ENCODE measurements at regions not wholly inside any gene's neighbourhood (a gene's known extent, or its start where the extent isn't known, plus 50 kb on each side); places are given as distances from the start of the nearest gene placed in this dataset.

- DNase-seq (ENCODE audit: low spot score) (no peak), ATAC-seq (no peak)
- Mint-ChIP-seq H3K27ac (no peak overlapping the region), H3K27me3 (ENCODE audit: insufficient read depth, low read depth, poor library complexity) (peaks cover 3% of the 10 kb centered on the region), H3K4me1 (peaks cover 6% of the 10 kb centered on the region; the same call in 1 of the 3 replicates), H3K4me3 (no peak overlapping the region), H3K9me3 (no peaks in the 10 kb centered on the region), H3K36me3 (ENCODE audit: low read depth) (no peaks in the 10 kb centered on the region)
- H3K4me1 ChIP-seq (ENCODE audit: insufficient read depth): peaks cover 3% of the 10 kb centered on the region
- TF ChIP-seq ETS1 (IDR thresholded peaks at IDR 0.05) (no peak), CTCF (conservative IDR thresholded peaks at IDR 0.05; ENCODE audit: low read depth in 2 of 2) (no peak)
- no peak overlapping the region for H3K4me3 ChIP-seq
- peaks cover 8% of the 10 kb centered on the region; the same call in 1 of the 2 replicates for H4K20me1 ChIP-seq (replicated peaks; ENCODE audit: insufficient read depth)
- H3K27me3 ChIP-seq (ENCODE audit: insufficient read depth): no peaks in the 10 kb centered on the region
- no peaks in the 10 kb centered on the region for H3F3A ChIP-seq (replicated peaks; ENCODE audit: low read depth)
- no peak overlapping the region for H2AFZ ChIP-seq
- H3K36me3 ChIP-seq (ENCODE audit: insufficient read depth): no peaks in the 10 kb centered on the region
- no peak overlapping the region for H3K4me2 ChIP-seq
- H3K79me2 ChIP-seq (replicated peaks; ENCODE audit: insufficient read depth): no peaks in the 10 kb centered on the region
- H3K9me2 ChIP-seq (ENCODE audit: insufficient read depth): 0 out of 2 replicates have a peak, but pooled peaks cover 2% of the 10 kb centered on the region
- no peak overlapping the region for H3K27ac ChIP-seq (ENCODE audit: low read depth)
Measured at GRCh38 chr12:111209811-111210210, 159.1 kb downstream of the PHETA1 start.

GRCh38 chr12:111207761-111208160 lies 161.1 kb downstream of the PHETA1 start:
- Histone ChIP-seq H3F3A (replicated peaks; ENCODE audit: low read depth) (no peaks in the 10 kb centered on the region), H3K27me3 (ENCODE audit: insufficient read depth) (no peaks in the 10 kb centered on the region), H3K27ac (ENCODE audit: low read depth) (no peak overlapping the region), H2AFZ (no peak overlapping the region), H3K4me2 (no peak overlapping the region), H3K9me2 (ENCODE audit: insufficient read depth) (0 out of 2 replicates have a peak, but pooled peaks cover 2% of the 10 kb centered on the region), H3K79me2 (replicated peaks; ENCODE audit: insufficient read depth) (no peaks in the 10 kb centered on the region), H3K36me3 (ENCODE audit: insufficient read depth) (no peaks in the 10 kb centered on the region), H4K20me1 (replicated peaks; ENCODE audit: insufficient read depth) (peaks cover 8% of the 10 kb centered on the region; the same call in 1 of the 2 replicates), H3K4me3 (no peak overlapping the region), H3K4me1 (ENCODE audit: insufficient read depth) (no peaks in the 10 kb centered on the region; the same call in 1 of the 2 replicates)
- ATAC-seq: no peak
- no peak for DNase-seq (ENCODE audit: low spot score)
- Mint-ChIP-seq H3K4me3 (no peak overlapping the region), H3K27me3 (ENCODE audit: insufficient read depth, low read depth, poor library complexity) (peaks cover 3% of the 10 kb centered on the region), H3K27ac (no peak overlapping the region), H3K36me3 (ENCODE audit: low read depth) (no peaks in the 10 kb centered on the region), H3K9me3 (no peaks in the 10 kb centered on the region), H3K4me1 (no peaks in the 10 kb centered on the region)
- no peak for TF ChIP-seq REST (IDR thresholded peaks at IDR 0.05; ENCODE audit: unreplicated experiment)
- no peak for TF ChIP-seq NANOG (IDR thresholded peaks at IDR 0.05; ENCODE audit: borderline replicate concordance)
- no peak for TF ChIP-seq EZH2phosphoT487 (IDR thresholded peaks at IDR 0.05; ENCODE audit: unreplicated experiment)
- no peak for TF ChIP-seq STAT1 (IDR thresholded peaks at IDR 0.05; ENCODE audit: unreplicated experiment)
- no peak for TF ChIP-seq POLR2AphosphoS5 (IDR thresholded peaks at IDR 0.05; ENCODE audit: low read depth)
- TF ChIP-seq ZNF331 (CRISPR knock-in tag; IDR thresholded peaks at IDR 0.05; ENCODE audit: low read depth): no peak
- TF ChIP-seq JUNB (IDR thresholded peaks at IDR 0.05; ENCODE audit: unreplicated experiment): no peak
- no peak for TF ChIP-seq CTCF (conservative IDR thresholded peaks at IDR 0.05; ENCODE audit: low read depth in 2 of 2)
- TF ChIP-seq EZH2 (IDR thresholded peaks at IDR 0.05; ENCODE audit: low read depth, unreplicated experiment): no peak
- no peak for TF ChIP-seq ETS1 (IDR thresholded peaks at IDR 0.05)
